ENCODE measurements at regions not wholly inside any gene's neighbourhood (a gene's known extent, or its start where the extent isn't known, plus 50 kb on each side); places are given as distances from the start of the nearest gene placed in this dataset.
"Not testable (repeated sequence)": the region's sequence is repeated elsewhere in the genome, so short reads cannot be mapped to it uniquely, and the experiment has no call there.

- no peak for DNase-seq
Measured at GRCh38 chr3:197430502-197430901, 125.3 kb downstream of the BDH1 start.

DNA sequence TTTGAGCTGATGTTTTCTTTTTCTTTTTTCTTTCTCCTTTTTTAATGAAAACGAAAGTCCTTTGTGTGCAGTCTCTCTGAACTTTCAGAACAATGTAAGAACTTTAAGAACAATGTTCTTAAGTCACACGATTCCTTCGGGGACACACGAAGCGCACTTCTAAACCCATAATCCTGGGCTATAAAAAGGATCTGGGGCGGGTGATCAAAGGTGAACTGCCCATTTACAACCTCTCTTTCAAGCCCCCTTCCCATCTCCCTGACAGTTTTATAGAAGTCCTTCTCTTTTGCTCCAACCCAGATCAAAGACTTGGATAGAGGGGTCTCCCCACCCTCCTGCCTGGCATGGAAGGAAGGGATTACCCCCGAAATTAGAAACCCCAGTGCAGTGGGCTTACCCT lies 126.8 kb downstream of the BDH1 start:
- DNase-seq = no peak

DNA sequence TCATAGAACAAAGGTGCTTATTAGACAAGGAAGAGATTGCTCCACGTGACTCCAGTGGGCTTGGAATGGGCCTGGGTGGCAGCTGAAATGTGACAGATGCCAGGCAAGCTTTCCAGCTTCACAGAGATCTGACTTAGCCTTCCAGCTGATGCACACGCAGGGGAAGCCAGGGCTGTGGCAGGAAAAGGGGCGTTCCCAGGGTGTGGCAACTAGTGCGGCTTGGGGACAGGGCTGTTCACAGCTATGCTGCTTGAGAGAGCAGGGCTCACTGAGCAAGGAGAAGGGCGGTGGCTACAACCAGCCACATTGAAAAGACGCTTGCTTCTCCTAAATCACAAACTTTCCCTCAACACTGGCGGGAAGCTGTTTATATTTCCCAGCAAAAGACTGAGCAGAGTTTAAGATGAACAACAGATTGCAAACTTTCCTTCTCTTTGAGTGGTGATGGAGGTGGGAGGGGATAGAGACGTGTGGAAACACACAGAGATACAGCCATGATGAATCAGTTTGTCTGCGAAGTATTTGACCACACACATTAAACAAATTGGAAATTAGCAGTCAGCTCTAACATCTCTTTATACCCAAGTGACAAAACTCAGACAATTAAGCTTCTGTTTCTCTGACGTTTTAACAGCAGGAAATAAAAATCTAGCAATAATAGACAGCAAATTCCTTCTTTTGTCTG lies 127.5 kb downstream of the BDH1 start:
- DNase-seq = no peak

DNA sequence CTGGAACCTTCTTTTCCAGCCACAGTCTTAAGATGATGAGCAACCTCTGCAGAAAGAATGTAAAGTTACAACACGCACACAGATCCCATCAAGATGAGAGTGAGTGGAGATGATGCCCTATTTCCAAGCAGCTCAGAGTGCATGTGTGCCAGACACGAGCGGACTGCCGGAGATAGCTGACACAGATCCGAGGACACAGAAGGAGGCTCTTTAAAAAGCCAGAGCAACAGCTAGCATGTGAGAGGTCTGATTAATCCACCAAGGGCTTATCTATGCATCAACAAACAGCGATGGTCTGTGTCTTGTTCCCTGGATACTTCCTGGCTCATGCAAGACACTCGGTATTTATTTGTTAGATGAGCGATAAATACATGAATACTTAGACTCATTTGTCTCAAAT lies 128.6 kb upstream of the DLG1 start:
- no peak for DNase-seq

DNA sequence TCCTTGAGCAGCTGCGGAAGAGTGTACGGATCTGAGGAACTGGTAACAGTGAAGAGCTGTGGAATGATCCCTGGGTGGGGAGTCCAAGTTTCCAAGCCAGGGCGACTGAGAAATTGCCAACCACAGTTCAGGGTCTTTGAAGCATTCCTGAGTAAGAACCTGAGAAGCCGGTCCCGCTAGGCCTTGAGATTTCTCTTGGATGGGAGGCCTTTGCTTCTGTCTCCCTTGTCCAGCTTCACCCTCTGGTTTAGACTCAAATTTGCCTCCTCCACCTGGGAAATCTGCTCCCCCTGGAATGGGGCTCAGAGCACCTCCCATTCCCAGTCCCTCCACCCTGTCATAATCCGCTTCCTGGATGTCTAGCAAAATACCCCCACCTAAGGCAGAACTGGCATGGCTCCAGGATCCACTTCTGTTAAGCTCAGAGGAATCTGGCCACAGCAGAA lies 127.7 kb upstream of the DLG1 start:
- DNase-seq = no peak

GRCh38 chr3:197425485-197426120 lies 127.2 kb upstream of the DLG1 start:
- no peak for DNase-seq

DNA sequence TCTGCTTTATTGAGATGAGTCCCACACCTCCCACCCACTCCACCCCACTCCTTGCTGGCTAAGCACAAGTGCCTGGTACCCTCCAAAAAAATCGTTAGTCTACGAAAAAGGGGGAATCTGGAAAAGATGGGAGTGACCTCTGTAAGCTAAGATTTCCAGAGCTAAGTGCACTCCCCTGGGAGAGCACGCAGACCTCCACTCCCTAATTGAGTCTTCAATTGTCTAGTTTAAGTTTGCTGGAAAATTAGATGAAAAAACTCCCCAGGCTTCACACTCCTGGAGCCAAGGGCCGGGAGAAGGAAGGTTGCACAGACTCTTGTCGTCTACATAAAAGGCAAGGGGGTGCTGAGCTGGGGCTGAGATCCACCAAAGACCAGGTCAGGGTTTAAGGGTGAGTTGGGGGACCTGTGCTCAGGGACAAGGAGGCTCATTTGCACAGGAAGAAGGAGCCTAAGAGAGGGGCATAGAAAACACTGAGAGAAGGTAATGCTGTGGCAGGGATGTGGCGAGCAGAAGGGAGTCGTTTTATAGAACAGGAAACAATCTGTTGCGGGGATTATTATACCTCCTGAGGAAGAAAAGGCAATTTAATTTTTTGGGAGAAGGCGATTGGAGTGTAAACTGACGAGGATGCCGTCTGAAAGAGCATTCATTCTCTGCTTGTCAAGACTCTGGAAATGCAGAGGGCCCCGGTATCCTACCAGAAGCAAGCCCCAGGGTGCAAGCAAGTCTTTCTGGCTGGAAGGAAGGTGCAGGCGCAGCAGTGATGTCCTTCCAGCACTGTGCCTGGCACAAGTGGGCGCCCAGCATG lies 126.5 kb upstream of the DLG1 start:
- no peak for DNase-seq

DNA sequence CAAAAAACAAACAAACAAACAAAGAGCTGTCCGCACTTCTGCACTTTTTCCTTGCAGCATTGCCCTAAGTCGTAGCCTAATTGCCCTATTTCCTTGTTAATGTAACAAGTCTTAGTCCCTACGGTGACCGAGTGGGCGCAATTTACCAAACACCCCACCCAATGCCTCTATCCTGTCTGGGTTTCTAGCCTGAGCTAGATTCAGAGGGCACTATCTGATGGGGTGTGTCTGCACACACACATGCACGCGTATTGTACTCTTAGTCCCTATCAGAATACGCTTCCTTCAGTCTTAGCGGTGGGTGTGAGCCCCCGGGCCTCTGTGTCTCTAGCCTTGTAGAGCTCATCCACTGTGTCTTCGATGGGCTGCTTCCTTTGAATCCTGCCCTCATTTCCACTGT lies 125.9 kb upstream of the DLG1 start:
- DNase-seq = no peak

GRCh38 chr3:197423376-197423775 lies 125.0 kb upstream of the DLG1 start:
- no peak for DNase-seq

GRCh38 chr3:197422506-197422905 lies 124.1 kb upstream of the DLG1 start:
- DNase-seq = no peak

- DNase-seq = no peak
Measured at GRCh38 chr3:197421021-197421420, 122.6 kb upstream of the DLG1 start.

GRCh38 chr3:197420566-197420965 lies 122.2 kb upstream of the DLG1 start:
- DNase-seq = no peak

DNA sequence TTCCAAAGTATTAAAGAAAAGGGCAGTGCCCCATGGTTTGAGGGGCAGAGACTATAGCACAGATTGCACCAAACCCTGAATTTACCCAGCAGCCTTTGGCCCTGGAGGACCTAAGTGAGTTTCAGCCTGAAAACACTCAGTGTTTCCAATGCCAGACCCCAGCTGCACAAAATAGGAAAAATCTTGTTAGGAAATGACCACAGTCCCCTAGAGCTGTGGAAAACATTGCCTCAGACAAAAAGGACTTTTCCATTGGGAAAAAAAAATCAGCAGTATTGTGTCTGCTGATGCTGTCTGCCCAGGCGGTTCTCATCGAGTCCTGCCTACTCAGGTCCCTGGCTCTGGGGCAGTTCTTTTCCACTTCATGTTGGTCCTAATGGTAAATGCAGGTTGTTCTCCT lies 121.7 kb upstream of the DLG1 start:
- no peak for DNase-seq

- no peak for DNase-seq
Measured at GRCh38 chr3:197419696-197420095, 121.3 kb upstream of the DLG1 start.

- no peak for DNase-seq
Measured at GRCh38 chr3:197417911-197418618, 119.7 kb upstream of the DLG1 start.

GRCh38 chr3:197417441-197417840 lies 119.0 kb upstream of the DLG1 start:
- no peak for DNase-seq

DNA sequence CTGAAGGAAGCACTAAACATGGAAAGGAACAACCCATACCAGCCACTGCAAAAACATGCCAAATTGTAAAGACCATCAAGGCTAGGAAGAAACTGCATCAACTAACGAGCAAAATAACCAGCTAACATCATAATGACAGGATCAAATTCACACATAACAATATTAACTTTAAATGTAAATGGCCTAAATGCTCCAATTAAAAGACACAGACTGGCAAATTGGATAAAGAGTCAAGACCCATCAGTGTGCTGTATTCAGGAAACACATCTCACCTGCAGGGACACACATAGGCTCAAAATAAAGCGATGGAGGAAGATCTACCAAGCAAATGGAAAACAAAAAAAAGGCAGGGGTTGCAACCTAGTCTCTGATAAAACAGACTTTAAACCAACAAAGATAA lies 113.5 kb upstream of the DLG1 start:
- DNase-seq = not testable (repeated sequence)

GRCh38 chr3:197410170-197410569 lies 111.8 kb upstream of the DLG1 start:
- not testable (repeated sequence) for DNase-seq

DNA sequence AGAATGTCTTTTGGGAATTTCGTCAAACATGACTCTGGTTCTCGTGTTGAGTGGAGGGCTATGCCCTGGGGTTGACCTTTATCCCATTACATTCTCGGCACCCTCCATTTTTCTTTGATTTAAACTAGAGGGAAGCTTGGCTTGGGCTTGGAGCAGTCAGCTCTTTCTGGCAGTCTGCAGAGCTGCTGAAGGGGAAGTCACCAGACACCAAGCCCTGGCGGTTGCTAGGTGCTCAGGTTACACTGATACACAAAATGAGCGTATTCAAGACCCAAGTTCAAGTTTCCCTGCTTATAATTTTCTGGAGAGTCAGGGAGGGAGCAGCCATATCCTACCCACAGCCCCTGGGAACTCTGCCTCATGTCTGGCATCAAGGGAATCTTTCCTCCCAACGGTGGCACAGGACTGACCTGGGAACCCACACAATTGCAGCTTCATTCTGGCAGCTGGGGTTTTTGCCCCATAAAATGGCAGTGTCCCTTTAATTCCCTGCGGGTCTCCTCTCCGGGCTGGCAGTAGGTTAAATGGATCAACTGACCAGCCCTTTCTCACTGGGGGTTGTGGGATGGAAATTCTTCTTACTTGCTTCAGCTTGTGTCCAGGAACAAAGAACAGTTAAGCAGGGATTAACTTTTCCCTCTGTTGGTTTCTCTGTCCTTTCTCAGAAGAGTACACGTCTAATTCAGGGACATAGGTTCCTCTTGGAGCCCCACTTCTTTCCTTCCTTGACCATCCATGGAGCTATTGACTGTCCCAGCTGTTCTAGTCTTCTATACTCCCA lies 110.0 kb upstream of the DLG1 start:
- DNase-seq = no peak

- no peak for DNase-seq
Measured at GRCh38 chr3:197407526-197407925, 109.1 kb upstream of the DLG1 start.

- DNase-seq = no peak
Measured at GRCh38 chr3:197407053-197407452, 108.6 kb upstream of the DLG1 start.

DNA sequence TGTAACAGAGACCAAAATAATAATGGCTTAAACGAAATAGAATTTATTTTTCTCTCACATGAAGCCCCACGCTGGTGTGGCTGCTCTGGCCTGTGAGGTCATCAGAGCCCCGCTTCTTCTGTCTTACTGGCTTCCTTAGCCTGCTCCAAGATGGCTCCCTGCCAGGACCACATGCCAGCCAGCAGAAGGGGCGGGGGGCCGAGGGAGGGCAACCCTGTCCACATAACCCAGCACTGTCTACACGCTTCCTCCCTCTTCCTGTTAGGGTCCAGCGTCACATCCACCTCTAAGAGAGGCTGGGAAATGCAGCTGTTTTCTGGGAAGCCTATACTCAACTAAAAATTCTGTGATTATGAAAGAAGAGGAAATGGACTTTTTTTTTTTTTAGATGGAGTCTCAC lies 107.9 kb upstream of the DLG1 start:
- no peak for DNase-seq

- no peak for DNase-seq
Measured at GRCh38 chr3:197404754-197405153, 106.3 kb upstream of the DLG1 start.
